DOHH2 (cell line): ENCODE measurements at regions not wholly inside any gene's neighbourhood (a gene's known extent, or its start where the extent isn't known, plus 50 kb on each side); places are given as distances from the start of the nearest gene placed in this dataset.

Source experiments
- EZH2phosphoT487 ChIP-seq: fragments of 200-600 bp; sonication (generic); IDR thresholded peaks from 2 replicates; pipeline ENCODE4 v1.6.1; 2017; ENCODE audit warnings: borderline replicate concordance, mild to moderate bottlenecking, antibody characterized with exemption, low read length, moderate library complexity, mixed read lengths
- TF ChIP-seq, protein P1 (sequence below): fragments of 200-600 bp; sonication (generic); IDR thresholded peaks from one replicate; pipeline ENCODE4 v1.5.1; 2014; ENCODE audit warnings: antibody characterized with exemption, mild to moderate bottlenecking, low read depth, low read length; ENCODE audit not compliant: poor library complexity, severe bottlenecking

DNA sequence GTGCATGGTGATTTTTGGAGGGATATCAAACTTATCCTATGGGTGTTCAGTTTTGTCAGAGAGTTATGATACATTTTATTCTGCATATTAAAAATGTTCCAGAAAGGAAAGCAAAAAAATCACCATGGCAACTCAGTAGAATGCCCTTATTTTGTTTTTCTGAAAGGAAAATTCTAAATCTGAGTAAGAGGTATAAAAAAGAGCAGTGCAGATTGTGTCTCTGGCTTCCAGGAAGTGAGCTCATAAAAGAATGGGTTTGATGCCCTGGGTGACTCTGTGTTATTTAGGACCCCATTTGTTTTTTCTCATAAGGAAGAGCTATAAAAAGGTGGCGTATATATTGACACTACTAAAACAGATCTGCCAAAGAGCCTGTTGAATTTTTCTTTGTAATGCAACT, 128.8 kb downstream of the UCHL1 start:
- TF ChIP-seq, protein P1, sequence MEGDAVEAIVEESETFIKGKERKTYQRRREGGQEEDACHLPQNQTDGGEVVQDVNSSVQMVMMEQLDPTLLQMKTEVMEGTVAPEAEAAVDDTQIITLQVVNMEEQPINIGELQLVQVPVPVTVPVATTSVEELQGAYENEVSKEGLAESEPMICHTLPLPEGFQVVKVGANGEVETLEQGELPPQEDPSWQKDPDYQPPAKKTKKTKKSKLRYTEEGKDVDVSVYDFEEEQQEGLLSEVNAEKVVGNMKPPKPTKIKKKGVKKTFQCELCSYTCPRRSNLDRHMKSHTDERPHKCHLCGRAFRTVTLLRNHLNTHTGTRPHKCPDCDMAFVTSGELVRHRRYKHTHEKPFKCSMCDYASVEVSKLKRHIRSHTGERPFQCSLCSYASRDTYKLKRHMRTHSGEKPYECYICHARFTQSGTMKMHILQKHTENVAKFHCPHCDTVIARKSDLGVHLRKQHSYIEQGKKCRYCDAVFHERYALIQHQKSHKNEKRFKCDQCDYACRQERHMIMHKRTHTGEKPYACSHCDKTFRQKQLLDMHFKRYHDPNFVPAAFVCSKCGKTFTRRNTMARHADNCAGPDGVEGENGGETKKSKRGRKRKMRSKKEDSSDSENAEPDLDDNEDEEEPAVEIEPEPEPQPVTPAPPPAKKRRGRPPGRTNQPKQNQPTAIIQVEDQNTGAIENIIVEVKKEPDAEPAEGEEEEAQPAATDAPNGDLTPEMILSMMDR, result no peak
- no peak for TF ChIP-seq EZH2phosphoT487
